IPS DF 6.9 (cell line): ENCODE measurements at regions not wholly inside any gene's neighbourhood (a gene's known extent, or its start where the extent isn't known, plus 50 kb on each side); places are given as distances from the start of the nearest gene placed in this dataset.

Experiments used
- DNase-seq: peaks from one replicate; pipeline ENCODE4 v3.0.0-alpha.2; 2013; ENCODE audit warnings: low read depth, low spot score
- H3K27ac ChIP-seq: one replicate; pipeline ENCODE4 v1.5.1; 2013; ENCODE audit warnings: low read length, control low read depth
- H3K27me3 ChIP-seq: 2 replicates; pipeline ENCODE4 v1.6.1; 2013; ENCODE audit warnings: mild to moderate bottlenecking, low read length; ENCODE audit not compliant: control insufficient read depth, insufficient read depth
- H3K36me3 ChIP-seq: 2 replicates; pipeline ENCODE4 v1.6.1; 2013; ENCODE audit warnings: low read length; ENCODE audit not compliant: control insufficient read depth, insufficient read depth
- H3K4me1 ChIP-seq: 2 replicates; pipeline ENCODE4 v1.6.1; 2013; ENCODE audit warnings: low read length; ENCODE audit not compliant: control insufficient read depth, insufficient read depth
- H3K4me3 ChIP-seq: 2 replicates; pipeline ENCODE4 v1.5.1; 2013; ENCODE audit warnings: mild to moderate bottlenecking, low read length
- H3K9me3 ChIP-seq: 2 replicates; pipeline ENCODE4 v1.6.1; 2013; ENCODE audit warnings: low read length, inconsistent platforms; ENCODE audit not compliant: control insufficient read depth, insufficient read depth
- WGBS: extraction: QIAGEN DNeasy Blood & Tissue Kit; methylation state at CpG from one replicate; pipeline ENCODE4 v1.1.7; 2013; ENCODE audit warnings: mixed read lengths, missing lambda C conversion rate; ENCODE audit not compliant: insufficient read length, insufficient coverage; 5-methylcytosine and 5-hydroxymethylcytosine counted together

- Histone ChIP-seq H3K27ac (no peak overlapping the region), H3K36me3 (no peaks in the 10 kb centered on the region), H3K4me3 (no peak overlapping the region), H3K9me3 (no peaks in the 10 kb centered on the region), H3K4me1 (no peaks in the 10 kb centered on the region; the same call in 1 of the 2 replicates), H3K27me3 (no peaks in the 10 kb centered on the region)
- DNase-seq, result no peak
- WGBS, result no CpG with 5 or more reads among the region's 2 CpGs
Observed at GRCh38 chr5:6146271-6146670, 232.1 kb downstream of the MED10 start.

- Histone ChIP-seq H3K27ac (no peak overlapping the region), H3K27me3 (no peaks in the 10 kb centered on the region), H3K4me1 (no peaks in the 10 kb centered on the region; the same call in 1 of the 2 replicates), H3K36me3 (no peaks in the 10 kb centered on the region), H3K4me3 (no peak overlapping the region), H3K9me3 (no peaks in the 10 kb centered on the region)
- no CpG with 5 or more reads among the region's 4 CpGs for WGBS
- no peak for DNase-seq
Observed at GRCh38 chr5:6145616-6146237, 232.6 kb downstream of the MED10 start.

GRCh38 chr5:6143523-6143922 is 234.8 kb downstream of the MED10 start:
- DNase-seq, result no peak
- Histone ChIP-seq H3K27ac (no peak overlapping the region), H3K4me3 (no peak overlapping the region), H3K4me1 (no peaks in the 10 kb centered on the region; the same call in 1 of the 2 replicates), H3K27me3 (no peaks in the 10 kb centered on the region), H3K9me3 (no peaks in the 10 kb centered on the region), H3K36me3 (no peaks in the 10 kb centered on the region)
- WGBS, result no CpG with 5 or more reads among the region's 5 CpGs

GRCh38 chr5:6142353-6142752 is 236.0 kb downstream of the MED10 start:
- no peak for DNase-seq
- no peaks in the 10 kb centered on the region for H3K27me3 ChIP-seq
- H3K27ac ChIP-seq, result no peak overlapping the region
- no peak overlapping the region for H3K4me3 ChIP-seq
- H3K36me3 ChIP-seq, result no peaks in the 10 kb centered on the region
- WGBS, result no CpG with 5 or more reads among the region's 5 CpGs
- H3K4me1 ChIP-seq, result no peaks in the 10 kb centered on the region; the same call in 1 of the 2 replicates
- H3K9me3 ChIP-seq, result no peaks in the 10 kb centered on the region

- no peak for DNase-seq
- Histone ChIP-seq H3K9me3 (no peaks in the 10 kb centered on the region), H3K36me3 (no peaks in the 10 kb centered on the region), H3K27ac (no peak overlapping the region), H3K27me3 (no peaks in the 10 kb centered on the region), H3K4me3 (no peak overlapping the region), H3K4me1 (no peaks in the 10 kb centered on the region; the same call in 1 of the 2 replicates)
- WGBS, result no CpG with 5 or more reads among the region's 5 CpGs
Observed at GRCh38 chr5:6140219-6140618, 238.1 kb downstream of the MED10 start.

GRCh38 chr5:6135977-6136376 is 242.4 kb downstream of the MED10 start:
- no peaks in the 10 kb centered on the region for H3K9me3 ChIP-seq
- no peaks in the 10 kb centered on the region for H3K36me3 ChIP-seq
- no peaks in the 10 kb centered on the region for H3K4me1 ChIP-seq
- H3K4me3 ChIP-seq, result no peak overlapping the region
- no CpG with 5 or more reads among the region's 5 CpGs for WGBS
- H3K27ac ChIP-seq, result no peak overlapping the region
- DNase-seq, result no peak
- no peaks in the 10 kb centered on the region for H3K27me3 ChIP-seq

- DNase-seq, result no peak
- Histone ChIP-seq H3K4me1 (no peaks in the 10 kb centered on the region), H3K9me3 (no peaks in the 10 kb centered on the region), H3K4me3 (no peak overlapping the region), H3K27me3 (no peaks in the 10 kb centered on the region), H3K36me3 (no peaks in the 10 kb centered on the region), H3K27ac (no peak overlapping the region)
- no CpG with 5 or more reads among the region's 12 CpGs for WGBS
Observed at GRCh38 chr5:6134281-6134680, 244.1 kb downstream of the MED10 start.

GRCh38 chr5:6125781-6126180 is 252.6 kb downstream of the MED10 start:
- H3K4me3 ChIP-seq, result no peak overlapping the region
- no CpG with 5 or more reads among the region's 2 CpGs for WGBS
- no peaks in the 10 kb centered on the region for H3K4me1 ChIP-seq
- H3K9me3 ChIP-seq, result no peaks in the 10 kb centered on the region
- no peaks in the 10 kb centered on the region for H3K27me3 ChIP-seq
- H3K27ac ChIP-seq, result no peak overlapping the region
- no peak for DNase-seq
- no peaks in the 10 kb centered on the region for H3K36me3 ChIP-seq

GRCh38 chr5:6118691-6119090 is 259.7 kb downstream of the MED10 start:
- H3K4me1 ChIP-seq, result no peaks in the 10 kb centered on the region
- H3K27ac ChIP-seq, result no peak overlapping the region
- no peak overlapping the region for H3K4me3 ChIP-seq
- WGBS, result no CpG with 5 or more reads among the region's 4 CpGs
- H3K27me3 ChIP-seq, result no peaks in the 10 kb centered on the region
- no peaks in the 10 kb centered on the region for H3K9me3 ChIP-seq
- no peaks in the 10 kb centered on the region for H3K36me3 ChIP-seq
- DNase-seq, result no peak

- Histone ChIP-seq H3K4me1 (no peaks in the 10 kb centered on the region), H3K4me3 (no peak overlapping the region), H3K27me3 (no peaks in the 10 kb centered on the region), H3K36me3 (no peaks in the 10 kb centered on the region), H3K9me3 (no peaks in the 10 kb centered on the region), H3K27ac (no peak overlapping the region)
- WGBS, result no CpG with 5 or more reads among the region's 1 CpG
- no peak for DNase-seq
Observed at GRCh38 chr5:6117212-6117611, 261.1 kb downstream of the MED10 start.

- no peaks in the 10 kb centered on the region for H3K9me3 ChIP-seq
- H3K36me3 ChIP-seq, result no peaks in the 10 kb centered on the region
- H3K4me1 ChIP-seq, result no peaks in the 10 kb centered on the region
- no peaks in the 10 kb centered on the region for H3K27me3 ChIP-seq
- WGBS, result no CpG with 5 or more reads among the region's 4 CpGs
- no peak for DNase-seq
- H3K4me3 ChIP-seq, result no peak overlapping the region
- H3K27ac ChIP-seq, result no peak overlapping the region
Observed at GRCh38 chr5:6115852-6116251, 262.5 kb downstream of the MED10 start.
